Left kidney (tissue), 1 donor: ENCODE measurements at regions not wholly inside any gene's neighbourhood (a gene's known extent, or its start where the extent isn't known, plus 50 kb on each side); places are given as distances from the start of the nearest gene placed in this dataset.
A peak's percentile ranks its signal among the peaks of the same experiment; 100 is the strongest.
"Not testable (repeated sequence)": the region's sequence is repeated elsewhere in the genome, so short reads cannot be mapped to it uniquely, and the experiment has no call there.

Source experiments
- DNase-seq: peaks from one replicate; pipeline ENCODE4 v3.0.0-alpha.2; 2013

DNA sequence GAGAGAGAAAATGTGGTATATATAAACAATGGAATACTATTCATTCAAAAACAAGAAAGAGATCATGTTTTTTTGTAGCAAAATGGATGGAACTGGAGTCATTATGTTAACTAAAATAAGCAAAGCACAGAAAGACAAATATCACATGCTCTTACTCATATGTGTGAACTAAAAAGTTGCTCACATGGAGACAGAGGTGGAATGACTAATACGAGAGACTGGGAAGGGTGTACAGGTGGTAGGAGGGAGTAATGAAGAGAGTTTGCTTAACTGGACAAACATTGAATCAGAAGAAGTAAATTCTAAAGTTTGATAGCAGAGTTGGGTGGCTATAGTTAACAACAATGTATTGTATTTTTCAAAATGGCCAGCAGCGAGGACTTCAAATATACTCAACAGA lies 1080.7 kb upstream of the CHAC2 start:
- no peak for DNase-seq

DNA sequence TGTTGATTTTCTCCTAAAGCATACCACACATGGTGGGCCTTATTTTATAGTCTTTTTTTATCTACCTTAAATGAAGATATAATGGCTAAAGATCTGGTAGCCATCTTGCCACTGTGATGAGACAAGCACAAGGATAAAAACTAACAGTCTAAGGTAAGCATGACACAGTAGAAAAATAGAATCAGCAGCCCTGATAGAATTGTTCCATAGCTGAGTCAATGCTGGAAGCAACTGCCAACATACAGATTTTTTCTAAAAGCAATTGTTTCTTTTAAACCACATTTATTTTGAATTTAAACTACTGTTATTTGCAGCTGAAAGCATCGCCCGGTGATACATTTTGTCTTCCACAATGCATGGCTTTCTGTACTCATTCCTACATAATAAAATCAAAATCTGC lies 1091.5 kb upstream of the CHAC2 start:
- DNase-seq = no peak

DNA sequence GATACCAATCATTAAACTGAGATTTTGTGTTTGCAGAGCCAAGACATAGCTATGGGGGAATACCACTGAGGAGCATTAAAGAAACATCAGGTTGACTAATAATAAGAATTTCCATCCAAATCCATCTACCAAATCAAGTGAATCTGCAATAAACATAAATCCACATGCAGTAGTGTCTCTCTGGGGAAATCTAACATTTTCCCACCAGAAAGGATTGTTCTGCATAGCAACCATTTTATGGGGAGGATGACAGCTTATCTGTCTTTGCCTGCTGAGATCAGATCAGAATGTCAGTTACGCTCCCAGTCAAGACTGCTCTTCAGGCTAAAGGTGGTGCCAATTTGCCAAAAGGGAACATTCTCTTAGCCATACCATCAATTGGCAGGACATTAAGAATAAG lies 1098.9 kb upstream of the CHAC2 start:
- DNase-seq = no peak

DNA sequence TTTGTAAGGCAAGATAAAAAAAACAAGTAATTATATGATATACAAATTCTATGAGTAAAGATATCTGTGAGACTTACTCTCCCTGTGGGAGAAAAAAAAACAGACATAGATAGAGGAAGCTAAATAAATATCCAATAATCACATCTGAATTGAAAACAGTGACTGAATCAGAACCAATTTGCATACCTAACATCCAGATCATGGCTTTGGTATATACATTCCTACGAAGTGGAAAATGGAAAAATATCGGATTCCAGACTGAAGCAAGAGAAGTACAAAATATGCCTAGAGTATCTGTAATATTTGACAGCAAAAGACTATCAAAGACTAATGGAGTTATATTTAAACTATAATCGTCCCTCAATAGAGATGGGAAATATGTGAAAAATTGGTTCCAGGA lies 1108.1 kb upstream of the CHAC2 start:
- DNase-seq = no peak

DNA sequence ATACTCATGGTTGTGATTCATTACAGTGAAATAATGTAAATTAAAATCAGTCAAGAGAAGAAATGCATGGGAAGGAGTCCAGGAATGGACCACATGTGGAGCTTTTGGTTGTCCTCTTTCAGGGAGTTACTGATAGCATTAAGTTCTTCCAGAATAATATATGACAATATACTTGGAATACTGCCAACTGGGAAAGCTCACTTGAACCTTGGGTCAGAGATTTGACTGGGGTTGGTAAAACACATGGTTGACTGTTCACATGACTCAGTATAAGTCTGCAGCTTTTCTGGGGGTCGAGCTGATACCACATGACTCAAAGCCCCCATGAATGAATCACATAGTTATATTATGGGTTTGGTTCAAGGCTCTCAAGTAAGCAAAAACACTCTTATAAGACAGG lies 1109.0 kb upstream of the CHAC2 start:
- DNase-seq = peak; percentile 10

DNA sequence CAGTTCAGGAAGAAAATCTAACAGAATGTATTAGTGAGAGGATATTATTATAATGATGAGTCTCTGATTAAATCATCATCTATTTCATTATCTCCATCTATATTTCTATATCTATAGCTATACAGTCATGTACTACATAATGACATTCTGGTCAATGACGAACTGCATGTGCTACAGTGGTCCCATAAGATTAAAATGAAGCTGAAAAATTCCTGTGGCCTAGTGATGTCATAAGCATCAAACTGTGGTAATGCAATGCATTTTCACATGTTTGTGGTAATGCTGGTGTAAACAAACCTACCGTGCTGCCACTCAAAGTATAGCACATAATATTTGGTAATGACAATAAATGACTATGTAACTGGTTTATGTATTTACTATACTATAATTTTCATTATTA lies 1127.9 kb upstream of the CHAC2 start:
- DNase-seq = no peak

DNA sequence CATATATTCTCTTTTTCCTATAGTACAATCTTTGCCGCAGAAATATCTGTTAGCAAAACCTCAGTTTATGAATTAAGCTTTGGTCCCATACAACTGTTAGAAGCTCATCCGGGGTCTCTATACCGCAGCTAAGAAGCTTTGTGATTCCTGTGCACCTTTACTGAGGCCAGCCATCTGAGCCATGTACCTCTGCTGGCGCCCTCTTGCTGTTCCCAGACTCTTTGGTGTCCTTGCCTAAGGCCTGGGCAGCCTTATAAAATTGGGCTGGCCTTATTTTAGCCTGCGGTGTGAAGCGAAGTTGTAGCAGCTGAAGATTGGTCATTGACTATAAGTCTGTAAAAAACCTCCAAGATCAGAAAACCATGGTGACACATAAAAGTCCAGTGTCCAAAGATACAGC lies 1135.1 kb upstream of the CHAC2 start:
- DNase-seq = no peak

DNA sequence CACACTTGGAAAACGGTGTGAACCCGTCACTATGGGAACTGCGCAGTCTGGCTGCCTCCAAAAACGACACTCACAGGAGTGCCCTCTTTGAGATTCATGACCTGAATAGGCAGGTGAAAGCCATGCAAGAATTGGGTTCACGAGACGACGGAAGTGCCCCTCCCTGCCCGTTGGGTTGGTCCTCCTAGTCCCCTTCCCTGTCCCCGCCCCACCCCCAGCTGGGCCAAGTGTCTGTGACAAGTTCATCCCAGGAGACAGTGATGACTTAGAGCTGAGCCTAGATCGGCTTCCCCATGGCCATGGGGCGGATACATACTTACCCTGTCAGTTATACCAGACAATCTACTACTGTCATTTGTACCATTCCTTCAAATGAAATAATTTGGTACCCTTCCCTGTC lies 1137.7 kb upstream of the CHAC2 start:
- no peak for DNase-seq

DNA sequence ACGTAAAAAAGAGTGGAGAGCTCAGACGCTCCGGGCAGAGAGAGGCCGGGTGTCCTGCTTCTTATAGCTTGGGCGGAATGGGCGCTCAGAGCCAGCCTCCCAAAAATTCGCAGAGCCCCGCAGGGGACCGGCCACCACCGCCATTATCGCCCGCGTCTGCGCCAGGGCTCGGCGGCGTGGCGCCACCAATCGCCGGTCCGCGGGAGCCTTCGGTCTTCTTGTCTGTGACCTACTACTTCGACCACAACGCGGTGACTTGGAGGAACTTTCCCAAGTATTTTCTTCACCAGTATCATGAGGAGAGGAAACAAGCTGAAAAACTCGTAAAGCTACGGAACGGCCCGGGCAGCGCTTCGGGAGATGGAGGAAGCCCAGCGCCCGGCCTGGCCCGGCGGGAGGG lies 1138.1 kb upstream of the CHAC2 start:
- DNase-seq = no peak

DNA sequence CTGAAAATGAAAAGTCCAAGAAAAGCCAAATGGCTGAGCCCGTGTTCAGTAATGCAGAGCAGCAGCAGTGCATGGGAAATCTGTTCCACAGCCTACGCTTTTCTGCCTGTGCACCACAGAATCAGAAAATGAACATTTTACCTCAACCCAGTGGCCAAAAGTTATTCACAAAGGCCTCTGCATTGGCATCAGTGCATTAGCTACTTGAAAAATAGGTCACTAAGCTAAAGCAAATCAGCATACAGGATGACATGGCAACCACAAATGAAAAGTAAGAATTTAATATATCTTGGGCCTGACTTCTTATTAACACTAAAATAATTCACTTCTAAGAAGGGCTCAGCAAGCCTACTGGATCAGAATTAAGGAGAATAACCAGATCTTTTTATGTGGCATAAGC lies 1145.3 kb upstream of the CHAC2 start:
- no peak for DNase-seq

DNA sequence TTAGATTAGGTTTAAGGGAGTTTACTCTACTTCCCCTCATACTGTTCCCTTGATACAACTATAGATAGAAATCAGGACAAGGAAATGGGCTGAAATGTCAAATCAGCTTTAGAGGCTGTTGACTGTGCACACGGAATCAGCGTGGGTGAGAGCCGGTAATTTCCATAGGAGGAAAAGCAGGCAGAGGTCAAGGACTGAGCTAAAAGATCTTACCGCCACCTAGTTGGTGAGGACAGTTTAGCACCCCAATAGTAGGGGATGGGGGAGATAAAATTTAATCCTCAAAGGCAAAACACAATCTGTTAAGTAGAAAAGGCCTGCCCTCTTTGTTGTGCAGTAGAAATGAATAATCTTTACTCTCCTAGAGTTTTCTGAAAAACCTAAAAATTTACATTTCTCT lies 1154.5 kb upstream of the CHAC2 start:
- DNase-seq = no peak

DNA sequence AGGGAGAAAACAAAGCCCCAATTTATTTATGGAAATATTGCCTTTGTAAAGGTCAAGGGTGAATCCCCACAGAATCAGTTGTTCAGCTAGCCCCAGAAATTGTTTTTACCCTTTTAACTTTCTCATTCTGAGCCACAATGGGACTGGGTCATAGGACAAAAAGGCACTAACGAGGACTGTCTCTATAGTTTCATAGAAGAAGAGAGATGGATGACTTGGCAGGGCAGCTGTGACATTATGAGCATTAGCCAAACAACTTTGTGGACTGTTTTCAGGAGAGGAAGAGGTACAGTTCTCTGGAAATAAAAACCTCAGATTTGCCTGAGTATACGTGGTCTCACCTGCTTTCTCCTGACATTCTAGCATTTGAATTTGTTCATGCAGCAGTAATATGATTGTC lies 1155.8 kb upstream of the CHAC2 start:
- no peak for DNase-seq

DNA sequence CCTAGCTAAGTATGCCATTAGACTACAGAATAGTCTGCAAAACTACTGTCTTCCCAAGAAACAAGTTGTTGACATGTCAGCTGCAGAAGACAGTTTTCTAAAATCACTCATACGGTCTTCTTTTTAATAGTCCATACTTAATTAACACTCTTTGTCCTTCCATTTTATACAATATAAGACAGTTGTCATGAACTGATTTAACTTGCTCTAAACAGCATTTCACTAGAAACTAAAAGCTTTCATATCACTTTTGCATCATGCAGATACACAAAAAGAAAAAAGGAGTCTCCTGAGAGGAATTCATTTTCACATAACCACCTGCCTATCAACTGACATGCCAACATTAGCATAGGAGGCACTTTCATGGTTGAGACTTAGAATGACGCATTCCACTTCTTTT lies 1159.6 kb upstream of the CHAC2 start:
- DNase-seq = no peak

DNA sequence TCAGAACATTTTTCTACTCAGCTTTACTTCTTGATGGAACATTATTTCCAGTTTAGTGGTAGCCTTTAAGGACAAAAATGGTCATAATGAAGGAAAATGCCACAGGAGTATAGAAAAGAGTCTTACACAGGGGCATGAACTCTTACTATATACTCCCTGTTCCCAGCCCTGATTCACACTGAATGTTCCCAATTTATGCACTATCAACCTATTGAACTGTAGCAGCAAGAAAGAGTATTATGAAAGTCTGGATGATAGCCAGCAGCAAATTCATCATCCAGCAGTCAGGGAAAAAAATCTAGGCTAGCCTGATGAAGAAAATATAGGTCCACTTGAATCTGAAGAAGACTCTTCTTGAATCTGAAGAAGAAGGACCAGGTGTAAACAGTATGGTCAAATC lies 1170.3 kb upstream of the CHAC2 start:
- DNase-seq = no peak

DNA sequence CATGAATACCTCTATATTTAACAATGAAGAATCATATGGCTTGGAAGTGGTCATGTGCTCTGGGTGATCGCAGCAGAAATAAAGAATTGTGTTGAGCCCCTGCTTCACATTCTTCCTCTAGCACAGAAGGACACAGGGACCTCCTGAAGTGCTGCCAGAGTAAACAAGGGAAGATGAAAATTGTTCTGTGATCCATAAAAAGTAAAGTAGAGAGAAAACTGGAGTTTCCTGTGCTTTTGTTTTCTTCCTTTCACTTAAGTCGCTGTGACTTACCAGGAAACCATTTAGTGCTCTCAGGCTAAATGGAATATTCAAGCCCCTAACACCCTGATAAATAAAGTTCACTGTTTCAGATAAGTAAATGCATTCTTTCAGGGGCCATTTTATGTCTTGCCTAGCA lies 1173.6 kb upstream of the CHAC2 start:
- DNase-seq = no peak

DNA sequence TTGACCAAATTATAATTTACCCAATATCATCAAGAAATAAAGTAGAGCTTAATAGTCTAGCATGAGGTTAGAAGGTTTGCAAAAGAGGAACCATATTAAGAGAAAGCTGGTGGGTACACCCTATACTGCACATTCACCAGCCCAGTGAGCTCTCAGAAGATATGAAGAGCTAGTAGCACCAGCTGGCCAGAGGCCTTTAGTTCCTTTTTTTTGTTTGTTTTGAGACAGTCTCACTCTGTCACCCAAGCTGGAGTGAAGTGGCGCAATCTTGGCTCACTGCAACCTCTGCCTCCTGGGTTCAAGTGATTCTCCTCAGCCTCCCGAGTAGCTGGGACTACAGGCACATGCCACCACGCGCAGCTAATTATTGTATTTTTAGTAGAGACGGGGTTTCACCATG lies 1183.5 kb upstream of the CHAC2 start:
- DNase-seq = not testable (repeated sequence)

DNA sequence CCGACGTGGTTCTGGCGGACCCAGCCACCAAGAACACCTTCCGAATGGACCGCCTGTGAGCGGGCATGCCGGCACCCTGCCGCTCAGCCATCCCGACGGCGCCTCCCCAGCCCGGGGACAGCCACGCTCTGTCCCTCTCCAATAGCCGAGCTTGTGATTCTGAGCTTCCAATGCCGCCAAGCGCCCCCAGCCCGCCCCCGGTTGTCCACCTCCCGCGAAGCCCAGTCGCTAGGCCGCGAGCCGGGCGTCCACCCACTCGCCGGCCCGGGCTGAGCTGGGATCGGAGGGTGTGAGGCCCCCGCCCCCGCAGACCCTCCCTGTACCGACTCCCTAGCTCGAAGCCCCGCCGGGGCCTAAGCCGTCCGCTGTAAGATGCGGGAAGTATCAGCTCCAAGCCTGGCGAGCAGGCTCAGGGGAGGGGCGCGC lies 1195.1 kb upstream of the CHAC2 start:
- no peak for DNase-seq

DNA sequence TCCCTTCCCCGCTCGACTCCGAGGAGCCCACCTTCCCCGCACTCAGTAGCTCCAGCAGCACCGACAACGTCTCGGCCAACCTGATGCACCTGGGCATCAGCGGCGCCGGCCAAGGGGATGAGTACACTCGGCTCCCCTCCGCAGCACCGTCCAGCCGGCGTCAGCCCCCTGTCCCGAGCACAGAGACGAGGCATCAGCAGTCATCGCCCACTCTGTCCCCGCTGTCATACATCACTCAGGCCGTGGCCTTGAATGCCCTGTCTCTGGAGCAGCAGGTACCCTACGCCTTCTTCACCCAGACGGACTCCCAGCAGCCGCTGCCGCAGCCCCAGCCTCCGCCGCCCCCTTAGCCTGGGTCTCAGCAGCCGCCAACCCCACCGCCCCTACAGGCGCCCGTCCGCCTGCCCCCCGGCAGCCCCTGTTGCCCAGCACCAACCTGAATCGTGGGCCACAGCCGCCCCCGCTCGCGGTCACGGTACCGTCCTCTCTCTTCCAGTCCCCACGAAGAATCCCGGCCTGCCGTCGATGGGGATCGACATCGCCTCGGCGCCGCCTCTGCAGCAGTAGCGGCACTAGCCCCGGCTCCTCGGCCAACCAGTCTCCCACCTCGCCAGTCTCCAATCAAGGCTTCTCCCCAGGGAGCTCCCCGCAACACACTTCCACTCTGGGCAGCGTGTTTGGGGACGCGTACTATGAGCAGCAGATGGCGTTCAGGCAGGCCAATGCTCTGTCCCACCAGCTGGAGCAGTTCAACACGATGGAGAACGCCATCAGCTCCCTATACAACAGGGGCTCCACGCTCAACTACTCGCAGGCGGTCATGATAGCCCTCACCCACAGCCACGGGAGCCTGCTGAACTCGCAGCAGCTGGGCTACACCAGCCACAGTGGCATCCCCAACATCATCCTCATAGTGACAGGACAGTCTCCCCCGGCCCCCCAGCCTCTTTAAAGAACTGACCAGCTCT lies 1195.9 kb upstream of the CHAC2 start:
- no peak for DNase-seq

DNA sequence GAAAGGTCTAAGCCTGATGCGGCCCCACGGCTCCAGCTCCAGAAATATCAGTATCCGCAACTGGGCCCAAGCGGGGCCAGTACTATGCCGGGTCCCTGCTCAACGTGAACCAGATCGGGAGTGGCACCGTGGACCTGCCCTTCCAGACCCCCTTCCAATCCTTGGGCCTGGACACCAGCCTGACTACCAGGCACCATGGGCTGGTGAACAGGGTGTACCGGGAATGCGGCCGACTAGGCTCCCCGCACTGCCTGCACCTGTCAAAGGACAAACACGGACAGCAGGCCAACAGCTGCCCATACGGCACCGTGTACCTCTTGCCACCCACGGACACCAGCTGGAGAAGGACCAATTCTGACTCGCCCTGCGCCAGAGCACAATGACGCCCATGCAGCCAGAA lies 1196.9 kb upstream of the CHAC2 start:
- no peak for DNase-seq

DNA sequence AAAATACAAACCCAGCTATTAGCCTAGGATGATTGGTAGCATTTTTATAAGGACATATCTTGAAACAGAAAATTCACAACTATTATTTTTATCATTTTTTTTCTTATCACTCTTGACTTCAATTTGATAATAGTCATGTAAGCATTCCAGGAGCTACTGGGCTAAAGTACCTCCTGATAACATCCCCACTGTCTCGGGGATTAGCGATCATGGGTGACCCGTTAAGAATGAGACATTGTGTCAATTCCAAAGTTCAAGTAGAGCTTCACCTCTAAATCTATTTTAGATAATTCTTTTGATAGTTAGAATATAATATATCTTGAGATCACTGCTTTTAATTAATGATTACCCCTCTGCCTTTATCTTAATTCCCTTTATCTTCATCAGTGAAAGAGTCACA lies 1204.5 kb upstream of the CHAC2 start:
- DNase-seq = no peak

DNA sequence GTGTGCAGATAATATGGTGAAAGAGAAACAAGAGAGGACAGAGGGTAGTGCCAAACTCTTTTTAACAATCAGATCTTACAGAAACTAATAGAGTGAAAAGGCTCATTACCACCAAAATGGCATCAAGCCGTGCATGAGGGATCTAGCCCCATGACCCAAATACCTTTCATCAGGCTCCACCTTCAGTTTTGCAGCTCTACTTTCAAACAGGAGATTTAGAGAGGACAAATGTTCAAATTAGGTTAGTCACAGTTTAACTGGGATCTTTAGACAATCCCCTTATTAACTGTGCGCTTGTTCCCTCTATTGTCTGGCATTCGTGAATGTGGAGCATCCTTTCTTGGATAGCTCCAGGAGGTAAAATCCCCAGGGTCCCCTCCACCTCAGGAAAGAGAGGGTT lies 1209.3 kb upstream of the CHAC2 start:
- no peak for DNase-seq

DNA sequence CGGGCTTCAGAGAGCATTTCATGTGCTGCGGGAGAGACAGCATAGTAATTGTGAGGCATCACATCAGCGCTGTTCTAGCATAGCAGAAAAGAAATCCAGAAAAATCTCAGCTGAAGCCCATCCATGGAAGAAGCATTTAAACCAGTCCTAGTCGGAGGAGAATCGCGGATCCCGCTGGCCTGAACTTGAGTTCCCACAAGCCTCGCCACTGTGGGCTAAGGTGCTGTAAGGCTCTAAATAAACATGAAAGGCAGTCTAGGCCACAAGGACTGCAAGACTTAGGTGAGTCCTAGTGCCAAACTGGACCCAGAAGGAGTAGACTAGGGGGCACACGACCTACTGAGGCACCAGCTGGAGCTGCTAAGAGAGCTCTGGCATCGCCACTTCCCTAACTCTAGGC lies 1225.3 kb upstream of the CHAC2 start:
- DNase-seq = no peak

DNA sequence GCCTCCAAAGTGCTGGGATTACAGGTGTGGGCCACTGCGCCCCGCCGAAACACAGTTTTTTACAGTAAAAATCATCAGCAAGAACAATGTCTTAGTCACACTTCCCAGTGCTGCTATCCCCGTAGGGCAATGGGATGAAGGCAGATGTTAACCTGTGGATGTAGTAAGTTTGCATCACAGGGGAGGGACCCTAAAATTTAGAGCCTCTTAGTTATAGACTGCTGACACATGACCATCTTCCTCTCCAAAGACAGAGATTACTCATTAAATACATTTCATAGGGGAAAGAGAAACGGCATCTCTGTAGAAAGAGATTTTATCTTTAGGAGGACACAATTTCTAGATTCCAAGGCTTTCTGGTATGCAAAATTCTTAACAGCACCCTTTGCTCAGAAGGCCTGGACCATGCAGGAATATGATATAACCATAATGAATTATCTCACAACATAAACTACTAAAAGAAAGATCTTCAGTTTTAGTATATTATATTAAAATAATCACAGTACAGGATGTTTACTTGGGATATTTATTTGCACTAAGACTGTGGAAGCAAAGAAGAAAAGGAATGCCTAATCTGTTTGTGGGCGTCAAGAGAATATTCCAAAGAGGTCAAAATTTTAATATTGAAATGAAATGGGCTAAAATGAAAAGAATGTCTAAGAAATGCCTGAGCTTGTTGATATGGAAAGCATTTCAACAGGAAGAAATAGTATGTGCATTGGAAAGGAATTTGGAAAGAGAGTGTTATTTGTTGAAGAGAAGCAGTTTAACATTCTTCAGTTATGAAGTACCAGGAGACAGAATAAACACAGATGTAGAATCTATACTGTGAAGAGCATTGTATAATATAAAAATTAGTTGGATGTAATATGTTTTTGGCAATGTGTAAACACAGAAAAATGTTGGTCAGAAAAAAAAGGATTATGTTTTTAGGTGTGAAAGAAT lies 1228.3 kb upstream of the CHAC2 start:
- DNase-seq = no peak
